Neural cell (in vitro differentiated cells): ENCODE measurements at regions not wholly inside any gene's neighbourhood (a gene's known extent, or its start where the extent isn't known, plus 50 kb on each side); places are given as distances from the start of the nearest gene placed in this dataset.

Experiments
- H2AFZ ChIP-seq: fragments of 200-600, 300-800 bp; sonication (generic), shearing (Covaris generic); 2 replicates; pipeline ENCODE4 v1.6.0; 2014; ENCODE audit warnings: low read depth, mild to moderate bottlenecking, antibody characterized with exemption, low read length, moderate library complexity
- H3F3A ChIP-seq: fragments of 200-600 bp; shearing (Covaris generic); 2 replicates; pipeline ENCODE4 v1.6.1; 2016; ENCODE audit warnings: mild to moderate bottlenecking, moderate library complexity, mixed read lengths, antibody characterized with exemption, low read length; ENCODE audit not compliant: insufficient read depth, poor library complexity, severe bottlenecking
- H3K27ac ChIP-seq: fragments of 200-600, 300-800 bp; sonication (generic), shearing (Covaris generic); 2 replicates; pipeline ENCODE4 v1.5.1; 2014; ENCODE audit warnings: mild to moderate bottlenecking, low read length, moderate library complexity
- H3K27me3 ChIP-seq: fragments of 300-800, 200-600 bp; sonication (generic), shearing (Covaris generic); 2 replicates; pipeline ENCODE4 v1.6.0; 2014; ENCODE audit warnings: mild to moderate bottlenecking, low read depth, low read length, moderate library complexity; ENCODE audit not compliant: insufficient read depth
- H3K36me3 ChIP-seq: fragments of 300-800, 200-600 bp; sonication (generic), shearing (Covaris generic); 2 replicates; pipeline ENCODE4 v1.5.1; 2014; ENCODE audit warnings: mild to moderate bottlenecking, antibody characterized with exemption, low read length, moderate library complexity; ENCODE audit not compliant: insufficient read depth
- H3K4me2 ChIP-seq: fragments of 300-800, 200-600 bp; sonication (generic), shearing (Covaris generic); 2 replicates; pipeline ENCODE4 v1.6.0; 2014; ENCODE audit warnings: mild to moderate bottlenecking, low read length
- H3K4me3 ChIP-seq: fragments of 300-800, 200-600 bp; sonication (generic), shearing (Covaris generic); 2 replicates; pipeline ENCODE4 v1.5.1; 2014; ENCODE audit warnings: mild to moderate bottlenecking, low read length, moderate library complexity
- H3K79me2 ChIP-seq: fragments of 200-600 bp; shearing (Covaris generic); replicated peaks from 2 replicates; pipeline ENCODE4 v1.6.0; 2014; ENCODE audit warnings: mild to moderate bottlenecking, low read length, moderate library complexity; ENCODE audit not compliant: insufficient read depth
- H3K9ac ChIP-seq: fragments of 300-800, 200-600 bp; sonication (generic), shearing (Covaris generic); 2 replicates; pipeline ENCODE4 v1.6.1; 2016; ENCODE audit warnings: mild to moderate bottlenecking, low read length, mixed read lengths
- H3K9me2 ChIP-seq: fragments of 200-600 bp; shearing (Covaris generic); 2 replicates; pipeline ENCODE4 v1.6.1; 2016; ENCODE audit warnings: mild to moderate bottlenecking, low read length, mixed read lengths; ENCODE audit not compliant: insufficient read depth
- H3K9me3 ChIP-seq: fragments of 200-600, 300-800 bp; sonication (generic), shearing (Covaris generic); 2 replicates; pipeline ENCODE4 v1.6.1; 2016; ENCODE audit warnings: mild to moderate bottlenecking, mixed run types, low read length, moderate library complexity, mixed read lengths
- H4K20me1 ChIP-seq: fragments of 200-600 bp; shearing (Covaris generic); 2 replicates; pipeline ENCODE4 v1.6.1; 2016; ENCODE audit warnings: mild to moderate bottlenecking, mixed run types; ENCODE audit not compliant: insufficient read depth
- CTCF ChIP-seq: fragments of 450-650 bp; IDR thresholded peaks from 2 replicates; pipeline ENCODE4 v1.5.1; 2014; ENCODE audit warnings: antibody characterized with exemption, mild to moderate bottlenecking, moderate library complexity; ENCODE audit not compliant: poor library complexity, severe bottlenecking
- EP300 ChIP-seq: fragments of 450-650 bp; conservative IDR thresholded peaks from 2 replicates; pipeline ENCODE4 v1.6.1; 2014; ENCODE audit warnings: antibody characterized with exemption, mild to moderate bottlenecking, moderate library complexity; ENCODE audit not compliant: poor library complexity, severe bottlenecking
- EZH2 ChIP-seq: fragments of 200-600, 300-800 bp; shearing (Covaris generic), sonication (generic); IDR thresholded peaks from 2 replicates; pipeline ENCODE4 v1.6.1; 2014; ENCODE audit warnings: antibody characterized with exemption, low read length, borderline replicate concordance, mild to moderate bottlenecking; ENCODE audit not compliant: insufficient read depth, poor library complexity, severe bottlenecking
- MXI1 ChIP-seq: fragments of 450-650 bp; conservative IDR thresholded peaks from 2 replicates; pipeline ENCODE4 v1.6.1; 2014; ENCODE audit warnings: antibody characterized with exemption, mild to moderate bottlenecking; ENCODE audit not compliant: poor library complexity, severe bottlenecking
- POLR2AphosphoS5 ChIP-seq: IDR thresholded peaks from 2 replicates; pipeline ENCODE4 v1.6.1; 2012
- RAD21 ChIP-seq: fragments of 450-650 bp; conservative IDR thresholded peaks from 2 replicates; pipeline ENCODE4 v1.6.1; 2014; ENCODE audit warnings: antibody characterized with exemption, mild to moderate bottlenecking, moderate library complexity
- REST ChIP-seq: IDR thresholded peaks from 2 replicates; pipeline ENCODE4 v1.6.1; 2012; ENCODE audit warnings: borderline replicate concordance
- SMC3 ChIP-seq: fragments of 450-650 bp; conservative IDR thresholded peaks from 2 replicates; pipeline ENCODE4 v1.6.1; 2014; ENCODE audit warnings: antibody characterized with exemption, mild to moderate bottlenecking, moderate library complexity; ENCODE audit not compliant: poor library complexity
- TAF1 ChIP-seq: IDR thresholded peaks from 2 replicates; pipeline ENCODE4 v1.6.1; 2012; ENCODE audit warnings: low read depth

DNA sequence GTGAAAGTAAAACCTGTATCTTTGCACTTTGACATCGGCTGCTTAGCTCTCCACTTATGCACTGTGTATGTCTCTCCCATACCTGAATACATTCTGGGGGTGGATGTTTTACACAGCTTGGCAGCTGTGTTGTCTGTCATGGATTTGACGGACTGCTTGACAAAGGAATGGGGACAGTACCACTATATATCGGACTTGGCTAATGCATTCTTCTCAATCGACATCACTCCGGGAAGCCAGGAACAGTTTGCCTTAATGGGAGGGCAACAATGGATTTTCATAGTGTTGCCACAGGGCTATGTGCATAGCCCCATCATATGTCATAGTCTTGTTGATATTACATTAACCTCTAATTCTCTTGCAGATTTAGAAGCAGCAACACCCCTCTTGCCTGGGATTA lies 1008.3 kb downstream of the DNAH5 start:
- Histone ChIP-seq H3K4me3 (no peak overlapping the region), H3K9ac (no peak overlapping the region), H3K36me3 (no peaks in the 10 kb centered on the region), H3F3A (no peaks in the 10 kb centered on the region), H3K79me2 (no peaks in the 10 kb centered on the region), H4K20me1 (no peaks in the 10 kb centered on the region), H3K4me2 (no peak overlapping the region), H3K27ac (no peak overlapping the region), H2AFZ (no peak overlapping the region), H3K9me3 (no peaks in the 10 kb centered on the region), H3K9me2 (no peaks in the 10 kb centered on the region), H3K27me3 (no peaks in the 10 kb centered on the region)
- TF ChIP-seq MXI1 = no peak
- TF ChIP-seq EZH2 = no peak
- TF ChIP-seq TAF1 = no peak
- peak; percentile 41 for TF ChIP-seq POLR2AphosphoS5
- no peak for TF ChIP-seq CTCF
- no peak for TF ChIP-seq RAD21
- TF ChIP-seq EP300 = peak; percentile 68
- no peak for TF ChIP-seq SMC3
- TF ChIP-seq REST = peak; percentile 37

DNA sequence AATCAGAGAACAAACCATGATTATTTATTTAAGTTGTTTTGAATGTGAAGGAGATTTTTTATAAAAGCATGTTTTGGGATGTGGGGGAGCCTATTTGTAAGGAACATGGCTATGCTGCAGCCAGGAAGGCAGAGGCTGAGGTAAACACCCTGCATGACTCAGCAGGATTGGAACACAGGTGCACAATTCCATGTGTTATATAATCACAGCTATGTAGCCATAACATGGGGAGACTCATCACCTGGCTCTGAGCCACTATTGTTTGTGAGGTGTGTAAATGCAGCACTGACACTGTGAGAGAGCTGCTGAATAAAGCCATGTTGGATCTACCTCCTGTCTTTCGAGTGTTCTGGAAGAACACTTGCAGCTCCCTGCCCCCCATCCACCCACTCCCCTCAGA lies 1009.8 kb downstream of the DNAH5 start:
- Histone ChIP-seq H3K4me3 (no peak overlapping the region), H3K27me3 (no peaks in the 10 kb centered on the region), H3K9me2 (no peaks in the 10 kb centered on the region), H2AFZ (no peak overlapping the region), H3K4me2 (no peak overlapping the region), H3K9me3 (no peaks in the 10 kb centered on the region), H3F3A (no peaks in the 10 kb centered on the region), H3K27ac (no peak overlapping the region), H4K20me1 (no peaks in the 10 kb centered on the region), H3K79me2 (no peaks in the 10 kb centered on the region), H3K36me3 (no peaks in the 10 kb centered on the region), H3K9ac (no peak overlapping the region)
- TF ChIP-seq EP300 (no peak), TAF1 (no peak), MXI1 (no peak), POLR2AphosphoS5 (no peak), RAD21 (no peak), REST (no peak), CTCF (no peak), SMC3 (no peak), EZH2 (no peak)
